ENCODE measurements at regions not wholly inside any gene's neighbourhood (a gene's known extent, or its start where the extent isn't known, plus 50 kb on each side); places are given as distances from the start of the nearest gene placed in this dataset.

- Histone ChIP-seq H3K27ac (no peak overlapping the region), H3K27me3 (no peaks in the 10 kb centered on the region), H3K36me3 (no peaks in the 10 kb centered on the region), H3K9me3 (no peaks in the 10 kb centered on the region), H3K4me3 (no peak overlapping the region), H3K4me1 (no peaks in the 10 kb centered on the region)
- DNase-seq, result no peak
- no peak for TF ChIP-seq CTCF (IDR thresholded peaks at IDR 0.05)
- TF ChIP-seq POLR2A (IDR thresholded peaks at IDR 0.05), result no peak
These were observed 419.8 kb upstream of the LRRC4C start for GRCh38 chr11:41879214-41879613.

GRCh38 chr11:41895081-41895480 lies 435.6 kb upstream of the LRRC4C start:
- H3K27me3 ChIP-seq, result no peaks in the 10 kb centered on the region
- H3K4me1 ChIP-seq, result no peaks in the 10 kb centered on the region
- no peak overlapping the region for H3K27ac ChIP-seq
- TF ChIP-seq CTCF (IDR thresholded peaks at IDR 0.05) (no peak), POLR2A (IDR thresholded peaks at IDR 0.05) (no peak)
- no peak for DNase-seq
- no peaks in the 10 kb centered on the region for H3K36me3 ChIP-seq
- no peaks in the 10 kb centered on the region for H3K9me3 ChIP-seq
- H3K4me3 ChIP-seq, result no peak overlapping the region

- DNase-seq, result no peak
- Histone ChIP-seq H3K9me3 (no peaks in the 10 kb centered on the region), H3K27me3 (no peaks in the 10 kb centered on the region), H3K36me3 (no peaks in the 10 kb centered on the region), H3K4me3 (no peak overlapping the region), H3K4me1 (no peaks in the 10 kb centered on the region), H3K27ac (no peak overlapping the region)
- TF ChIP-seq POLR2A (IDR thresholded peaks at IDR 0.05) (no peak), CTCF (IDR thresholded peaks at IDR 0.05) (no peak)
These were observed 438.5 kb upstream of the LRRC4C start for GRCh38 chr11:41897991-41898390.

- no peak overlapping the region for H3K4me3 ChIP-seq
- H3K27me3 ChIP-seq, result no peaks in the 10 kb centered on the region
- no peak for DNase-seq
- H3K9me3 ChIP-seq, result no peaks in the 10 kb centered on the region
- no peak overlapping the region for H3K27ac ChIP-seq
- H3K4me1 ChIP-seq, result no peaks in the 10 kb centered on the region
- H3K36me3 ChIP-seq, result no peaks in the 10 kb centered on the region
- TF ChIP-seq CTCF (IDR thresholded peaks at IDR 0.05) (no peak), POLR2A (IDR thresholded peaks at IDR 0.05) (no peak)
These were observed 458.4 kb upstream of the LRRC4C start for GRCh38 chr11:41917900-41918299.

GRCh38 chr11:41920374-41920773 lies 460.9 kb upstream of the LRRC4C start:
- DNase-seq, result no peak
- H3K27me3 ChIP-seq, result no peaks in the 10 kb centered on the region
- no peaks in the 10 kb centered on the region for H3K4me1 ChIP-seq
- no peaks in the 10 kb centered on the region for H3K9me3 ChIP-seq
- no peaks in the 10 kb centered on the region for H3K36me3 ChIP-seq
- TF ChIP-seq POLR2A (IDR thresholded peaks at IDR 0.05) (no peak), CTCF (IDR thresholded peaks at IDR 0.05) (no peak)
- H3K27ac ChIP-seq, result no peak overlapping the region
- no peak overlapping the region for H3K4me3 ChIP-seq

- Histone ChIP-seq H3K4me1 (no peaks in the 10 kb centered on the region), H3K4me3 (no peak overlapping the region), H3K36me3 (no peaks in the 10 kb centered on the region), H3K9me3 (no peaks in the 10 kb centered on the region), H3K27me3 (no peaks in the 10 kb centered on the region), H3K27ac (no peak overlapping the region)
- no peak for DNase-seq
- no peak for TF ChIP-seq CTCF (IDR thresholded peaks at IDR 0.05)
- TF ChIP-seq POLR2A (IDR thresholded peaks at IDR 0.05), result no peak
These were observed 462.4 kb upstream of the LRRC4C start for GRCh38 chr11:41921746-41922390.

All from Peyer's patch (tissue), 4 donors.